ENCODE measurements at regions not wholly inside any gene's neighbourhood (a gene's known extent, or its start where the extent isn't known, plus 50 kb on each side); places are given as distances from the start of the nearest gene placed in this dataset.

DNA sequence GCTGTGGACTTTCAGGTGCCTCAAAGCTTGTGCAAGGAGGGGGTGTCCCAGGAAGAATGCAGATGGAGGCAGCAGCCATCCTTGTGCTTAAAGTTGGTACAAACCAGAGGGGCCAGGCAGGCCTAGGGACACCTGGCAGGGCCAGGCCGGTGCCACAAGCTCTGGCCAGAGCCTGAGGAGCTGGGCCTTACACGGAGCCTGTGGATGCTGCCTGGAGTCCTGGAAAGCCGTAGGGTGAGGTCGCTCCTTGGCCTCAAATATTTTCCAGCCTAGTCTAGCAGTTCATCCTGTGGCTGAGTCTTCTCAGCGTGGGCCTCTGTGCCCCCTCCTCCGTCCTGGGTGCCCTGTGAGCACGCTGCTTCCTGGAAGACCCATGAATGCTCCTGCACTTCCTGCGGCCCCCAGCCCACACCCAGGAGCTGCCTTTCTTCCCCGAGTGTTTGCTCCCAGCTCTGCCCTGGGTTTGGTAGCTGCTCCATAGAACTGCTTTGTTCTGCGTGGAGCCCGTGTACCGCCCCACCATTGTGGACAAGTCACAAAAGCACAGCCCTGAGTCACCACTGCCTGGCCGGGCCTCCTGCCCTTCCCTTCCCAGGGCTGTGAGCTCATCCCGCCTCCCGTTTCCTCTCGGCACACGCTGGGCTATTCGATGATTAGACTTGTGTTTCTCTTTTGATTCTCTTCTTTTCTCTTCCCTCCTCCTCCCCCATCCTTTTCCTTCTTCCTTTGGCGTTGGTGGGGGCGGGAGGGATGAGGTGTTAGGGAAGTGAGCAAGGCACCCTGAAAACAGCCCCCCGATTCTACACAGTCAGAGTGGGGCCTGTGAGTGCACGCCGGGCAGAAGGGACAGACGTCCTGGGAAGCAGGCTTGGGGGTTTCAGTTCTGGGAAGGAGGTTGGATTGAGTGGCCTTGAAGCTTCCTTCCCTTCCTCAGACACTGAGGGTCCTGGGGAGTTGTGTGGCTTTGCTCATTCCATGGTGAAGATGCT, 73.2 kb upstream of the SHH start:
- Histone ChIP-seq H3K36me3 (replicated peaks in 1 of 2; ENCODE audit: control insufficient read depth in 2 of 2, insufficient read depth in 2 of 2, low read length in 2 of 2) (no peaks in the 10 kb centered on the region), H2AFZ (ENCODE audit: low read length) (peak overlapping the region; percentile 94), H3K27ac (replicated peaks; ENCODE audit: low read length) (peak overlapping the region; percentile 74), H4K8ac (ENCODE audit: low read depth, low read length) (peak overlapping the region; percentile 53), H3K9ac (ENCODE audit: low read depth, low read length, poor library complexity) (peak overlapping the region; percentile 74), H3K4me1 (ENCODE audit: control insufficient read depth in 2 of 2, insufficient read depth in 1 of 2, low read depth in 1 of 2, low read length in 2 of 2) (peaks cover 4 to 18% of the 10 kb centered on the region in 2 donors), H2BK120ac (ENCODE audit: low read depth, low read length) (peak overlapping the region; percentile 74), H2BK15ac (ENCODE audit: low read length) (peak overlapping the region; percentile 86), H3K79me1 (ENCODE audit: low read depth, low read length) (no peaks in the 10 kb centered on the region), H4K91ac (ENCODE audit: low read depth, low read length, poor library complexity) (peak overlapping the region; percentile 96), H3K27me3 (ENCODE audit: control insufficient read depth in 3 of 3, insufficient read depth in 3 of 3, low read depth in 1 of 3, low read length in 3 of 3) (no peaks in the 10 kb centered on the region), H3K18ac (ENCODE audit: low read length) (peak overlapping the region; percentile 96), H2AK5ac (ENCODE audit: low read depth, low read length) (peak overlapping the region; percentile 82), H3K14ac (ENCODE audit: low read length) (peak overlapping the region; percentile 97), H2BK12ac (ENCODE audit: low read length) (peak overlapping the region; percentile 99), H3K9me3 (replicated peaks in 1 of 2; ENCODE audit: control insufficient read depth in 2 of 2, insufficient read depth in 1 of 2, low read depth in 1 of 2, low read length in 2 of 2) (no peaks in the 10 kb centered on the region), H2BK5ac (ENCODE audit: low read length) (peak overlapping the region; percentile 58), H3K4me2 (ENCODE audit: insufficient read depth, low read length, poor library complexity, severe bottlenecking) (no peak overlapping the region), H3K4me3 (ENCODE audit: low read length in 2 of 2) (no peak overlapping the region), H3K4ac (ENCODE audit: low read length) (peak overlapping the region; percentile 94), H3K23ac (ENCODE audit: low read depth, low read length, poor library complexity) (peak overlapping the region; percentile 39)
- DNase-seq (ENCODE audit: low spot score), result peak; percentile 30
- no CpG with 5 or more reads among the region's 24 CpGs for WGBS, 2 donors (ENCODE audit: extremely low coverage in 2 of 2, insufficient read length in 2 of 2, insufficient replicate concordance in 1 of 2)

DNA sequence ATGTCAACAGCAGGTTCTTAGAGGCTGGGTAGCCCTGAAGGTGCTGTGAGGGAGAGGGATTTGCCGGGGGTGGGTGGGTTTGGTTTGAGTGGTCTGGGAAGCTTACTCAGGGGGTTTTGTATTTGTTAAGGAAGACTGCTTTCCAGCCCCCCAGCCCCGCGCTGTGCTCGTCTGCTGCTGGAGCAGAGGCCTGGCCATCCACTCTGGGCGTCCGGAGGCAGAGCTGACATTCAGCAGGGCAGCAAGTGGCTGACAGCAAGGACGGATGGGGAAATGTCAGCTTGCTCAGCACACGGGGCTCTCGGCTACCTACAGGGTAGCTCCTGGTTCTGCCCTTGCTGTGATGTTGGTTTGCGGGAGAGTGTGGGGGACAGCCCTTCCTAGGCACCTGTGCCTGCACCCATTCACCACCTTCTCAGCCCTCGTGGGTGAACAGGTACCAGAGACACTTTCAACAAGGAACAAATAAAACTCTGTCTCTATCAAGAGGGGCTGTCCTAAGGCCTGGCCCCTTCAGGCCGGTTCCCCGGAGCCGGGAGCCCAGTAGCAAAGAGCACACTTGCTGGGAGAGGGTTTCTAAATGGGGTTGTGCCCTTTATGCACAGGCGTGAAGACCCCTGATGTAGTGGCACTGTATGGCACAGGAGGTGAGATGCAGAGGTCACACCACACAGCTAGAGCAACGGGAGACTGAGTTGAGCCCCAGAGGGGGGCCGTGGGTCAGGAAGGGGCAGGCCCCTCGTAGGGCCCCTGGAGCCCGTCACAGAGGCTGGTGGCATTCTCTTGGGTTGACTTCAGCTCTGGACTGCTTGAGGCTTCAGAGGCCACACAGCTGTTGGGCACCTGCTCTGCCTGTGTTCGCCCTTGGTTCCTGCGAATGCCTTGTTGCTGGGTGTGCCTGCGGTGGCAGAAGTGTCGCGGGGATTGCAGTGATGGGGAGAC, 72.2 kb upstream of the SHH start:
- peak overlapping the region; percentile 74 for H2BK120ac ChIP-seq (ENCODE audit: low read depth, low read length)
- peak overlapping the region; percentile 94 for H2AFZ ChIP-seq (ENCODE audit: low read length)
- H3K14ac ChIP-seq (ENCODE audit: low read length), result peak overlapping the region; percentile 97
- peak overlapping the region; percentile 58 for H2BK5ac ChIP-seq (ENCODE audit: low read length)
- peaks cover 4 to 18% of the 10 kb centered on the region in 2 donors for H3K4me1 ChIP-seq (ENCODE audit: control insufficient read depth in 2 of 2, insufficient read depth in 1 of 2, low read depth in 1 of 2, low read length in 2 of 2)
- H4K8ac ChIP-seq (ENCODE audit: low read depth, low read length), result peak overlapping the region; percentile 74
- peak overlapping the region; percentile 86 for H2BK15ac ChIP-seq (ENCODE audit: low read length)
- DNase-seq (ENCODE audit: low spot score), result no peak
- peaks cover 0 to 2% (median 0%) of the 10 kb centered on the region in 3 experiments for H3K27me3 ChIP-seq (ENCODE audit: control insufficient read depth in 3 of 3, insufficient read depth in 3 of 3, low read depth in 1 of 3, low read length in 3 of 3)
- H3K27ac ChIP-seq (replicated peaks; ENCODE audit: low read length), result peak overlapping the region; percentile 74
- H3K9ac ChIP-seq (ENCODE audit: low read depth, low read length, poor library complexity), result no peak overlapping the region
- peak overlapping the region; percentile 82 for H2AK5ac ChIP-seq (ENCODE audit: low read depth, low read length)
- H3K9me3 ChIP-seq (replicated peaks in 1 of 2; ENCODE audit: control insufficient read depth in 2 of 2, insufficient read depth in 1 of 2, low read depth in 1 of 2, low read length in 2 of 2), result peaks cover 0 to 2% of the 10 kb centered on the region in 2 donors
- no peak overlapping the region for H3K4me2 ChIP-seq (ENCODE audit: insufficient read depth, low read length, poor library complexity, severe bottlenecking)
- peak overlapping the region; percentile 96 for H3K18ac ChIP-seq (ENCODE audit: low read length)
- peak overlapping the region; percentile 94 for H3K4ac ChIP-seq (ENCODE audit: low read length)
- H3K23ac ChIP-seq (ENCODE audit: low read depth, low read length, poor library complexity), result peak overlapping the region; percentile 39
- peak overlapping the region; percentile 99 for H2BK12ac ChIP-seq (ENCODE audit: low read length)
- no CpG with 5 or more reads among the region's 24 CpGs for WGBS, 2 donors (ENCODE audit: extremely low coverage in 2 of 2, insufficient read length in 2 of 2, insufficient replicate concordance in 1 of 2)
- no peak overlapping the region for H3K4me3 ChIP-seq (ENCODE audit: low read length in 2 of 2)
- peak overlapping the region; percentile 96 for H4K91ac ChIP-seq (ENCODE audit: low read depth, low read length, poor library complexity)
- no peaks in the 10 kb centered on the region for H3K79me1 ChIP-seq (ENCODE audit: low read depth, low read length)
- no peaks in the 10 kb centered on the region for H3K36me3 ChIP-seq (replicated peaks in 1 of 2; ENCODE audit: control insufficient read depth in 2 of 2, insufficient read depth in 2 of 2, low read length in 2 of 2)

DNA sequence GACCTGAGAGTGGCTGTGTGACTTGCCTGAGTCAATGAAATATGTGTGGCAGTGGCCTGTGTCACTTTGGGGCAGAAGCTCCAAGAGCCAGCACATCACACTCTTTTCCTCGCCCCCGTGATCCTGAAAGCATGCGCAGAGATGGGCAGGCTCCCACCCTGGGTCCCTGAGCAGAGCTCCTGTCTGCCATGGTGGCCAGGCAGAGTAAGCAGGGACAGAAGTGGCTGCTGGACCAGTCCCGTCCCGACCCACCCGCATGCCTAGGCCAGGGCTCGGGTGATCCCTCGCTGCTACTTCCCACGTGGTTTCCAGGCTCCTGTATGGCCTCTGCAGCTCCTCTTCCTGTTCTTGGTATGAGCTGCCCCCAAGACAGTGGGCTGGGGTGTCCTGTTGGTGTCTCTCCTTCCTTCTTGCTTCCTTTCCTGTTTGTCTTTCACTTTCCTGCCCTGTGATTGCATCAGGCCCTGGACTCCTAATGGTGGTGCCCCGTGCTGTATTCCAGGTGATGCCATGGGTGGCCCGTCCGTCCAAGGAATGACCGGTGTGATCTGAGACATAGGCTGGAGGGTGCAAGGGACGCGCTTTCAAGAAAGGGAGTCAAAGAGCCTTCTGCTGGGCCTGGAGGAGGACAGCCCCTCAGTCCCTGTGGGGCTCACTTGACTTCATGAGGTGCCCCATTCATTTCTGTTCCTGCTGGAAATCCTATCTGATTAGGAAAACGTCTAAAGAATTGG, 71.4 kb upstream of the SHH start:
- Histone ChIP-seq H3K27ac (replicated peaks; ENCODE audit: low read length) (no peak overlapping the region), H4K8ac (ENCODE audit: low read depth, low read length) (no peak overlapping the region), H3K79me1 (ENCODE audit: low read depth, low read length) (no peaks in the 10 kb centered on the region), H3K4ac (ENCODE audit: low read length) (no peak overlapping the region), H3K9me3 (replicated peaks in 1 of 2; ENCODE audit: control insufficient read depth in 2 of 2, insufficient read depth in 1 of 2, low read depth in 1 of 2, low read length in 2 of 2) (peaks cover 0 to 2% of the 10 kb centered on the region in 2 donors), H3K4me3 (ENCODE audit: low read length in 2 of 2) (no peak overlapping the region), H2BK120ac (ENCODE audit: low read depth, low read length) (no peak overlapping the region), H3K9ac (ENCODE audit: low read depth, low read length, poor library complexity) (no peak overlapping the region), H2BK15ac (ENCODE audit: low read length) (peak overlapping the region; percentile 1), H2AFZ (ENCODE audit: low read length) (no peak overlapping the region), H3K36me3 (replicated peaks in 1 of 2; ENCODE audit: control insufficient read depth in 2 of 2, insufficient read depth in 2 of 2, low read length in 2 of 2) (no peaks in the 10 kb centered on the region), H2AK5ac (ENCODE audit: low read depth, low read length) (peak overlapping the region; percentile 82), H3K23ac (ENCODE audit: low read depth, low read length, poor library complexity) (no peak overlapping the region), H3K27me3 (ENCODE audit: control insufficient read depth in 3 of 3, insufficient read depth in 3 of 3, low read depth in 1 of 3, low read length in 3 of 3) (peaks cover 0 to 2% (median 0%) of the 10 kb centered on the region in 3 experiments), H3K18ac (ENCODE audit: low read length) (peak overlapping the region; percentile 30), H3K14ac (ENCODE audit: low read length) (peak overlapping the region; percentile 10), H2BK12ac (ENCODE audit: low read length) (no peak overlapping the region), H4K91ac (ENCODE audit: low read depth, low read length, poor library complexity) (no peak overlapping the region), H2BK5ac (ENCODE audit: low read length) (no peak overlapping the region), H3K4me1 (ENCODE audit: control insufficient read depth in 2 of 2, insufficient read depth in 1 of 2, low read depth in 1 of 2, low read length in 2 of 2) (peaks cover 4 to 18% of the 10 kb centered on the region in 2 donors), H3K4me2 (ENCODE audit: insufficient read depth, low read length, poor library complexity, severe bottlenecking) (no peak overlapping the region)
- WGBS, 2 donors (ENCODE audit: extremely low coverage in 2 of 2, insufficient read length in 2 of 2, insufficient replicate concordance in 1 of 2), result no CpG with 5 or more reads among the region's 16 CpGs
- DNase-seq (ENCODE audit: low spot score), result no peak
